ENCODE measurements at regions not wholly inside any gene's neighbourhood (a gene's known extent, or its start where the extent isn't known, plus 50 kb on each side); places are given as distances from the start of the nearest gene placed in this dataset.

GRCh38 chr22:47561766-47562165, 799.3 kb downstream of the TBC1D22A start:
- H3K4me3 ChIP-seq (ENCODE audit: low read depth, low read length): no peak overlapping the region
- no peak for DNase-seq (ENCODE audit: low read depth)

DNA sequence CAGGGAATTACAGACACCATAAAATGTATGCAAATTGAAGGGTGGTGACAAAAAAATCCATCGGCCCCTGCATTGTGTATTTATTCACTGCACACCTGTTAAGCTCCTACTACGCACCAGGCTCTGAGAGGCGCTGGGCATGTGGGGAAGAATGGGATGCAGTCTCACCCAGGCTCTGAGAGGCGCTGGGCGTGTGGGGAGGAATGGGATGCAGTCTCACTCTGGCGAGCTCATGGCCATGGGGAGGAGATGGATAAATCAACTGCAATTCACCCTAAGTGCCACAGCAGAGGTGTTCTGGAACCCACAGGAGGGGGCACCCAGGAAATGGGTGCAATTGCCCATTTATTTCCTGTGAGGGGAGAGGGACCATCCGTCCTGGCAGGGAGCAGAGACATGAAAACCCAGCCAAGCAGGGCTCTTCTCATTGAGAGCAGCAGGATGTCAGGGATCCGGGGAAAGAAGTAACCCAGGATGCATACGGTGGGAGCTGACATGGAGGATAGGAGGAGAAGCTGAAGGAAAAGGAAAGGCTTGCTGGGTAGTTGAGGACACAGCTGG, 798.7 kb downstream of the TBC1D22A start:
- DNase-seq (ENCODE audit: low read depth): no peak
- TF ChIP-seq, protein P1, sequence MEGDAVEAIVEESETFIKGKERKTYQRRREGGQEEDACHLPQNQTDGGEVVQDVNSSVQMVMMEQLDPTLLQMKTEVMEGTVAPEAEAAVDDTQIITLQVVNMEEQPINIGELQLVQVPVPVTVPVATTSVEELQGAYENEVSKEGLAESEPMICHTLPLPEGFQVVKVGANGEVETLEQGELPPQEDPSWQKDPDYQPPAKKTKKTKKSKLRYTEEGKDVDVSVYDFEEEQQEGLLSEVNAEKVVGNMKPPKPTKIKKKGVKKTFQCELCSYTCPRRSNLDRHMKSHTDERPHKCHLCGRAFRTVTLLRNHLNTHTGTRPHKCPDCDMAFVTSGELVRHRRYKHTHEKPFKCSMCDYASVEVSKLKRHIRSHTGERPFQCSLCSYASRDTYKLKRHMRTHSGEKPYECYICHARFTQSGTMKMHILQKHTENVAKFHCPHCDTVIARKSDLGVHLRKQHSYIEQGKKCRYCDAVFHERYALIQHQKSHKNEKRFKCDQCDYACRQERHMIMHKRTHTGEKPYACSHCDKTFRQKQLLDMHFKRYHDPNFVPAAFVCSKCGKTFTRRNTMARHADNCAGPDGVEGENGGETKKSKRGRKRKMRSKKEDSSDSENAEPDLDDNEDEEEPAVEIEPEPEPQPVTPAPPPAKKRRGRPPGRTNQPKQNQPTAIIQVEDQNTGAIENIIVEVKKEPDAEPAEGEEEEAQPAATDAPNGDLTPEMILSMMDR (IDR thresholded peaks at IDR 0.05; ENCODE audit: control insufficient read depth, extremely low read depth, insufficient read depth): no peak
- H3K4me3 ChIP-seq (ENCODE audit: low read depth, low read length): no peak overlapping the region

More at GRCh38 chr22:47561766-47562165, 799.3 kb downstream of the TBC1D22A start:
- TF ChIP-seq, protein P1 (IDR thresholded peaks at IDR 0.05; ENCODE audit: control insufficient read depth, extremely low read depth, insufficient read depth): no peak

- TF ChIP-seq, protein P1 (IDR thresholded peaks at IDR 0.05; ENCODE audit: control insufficient read depth, extremely low read depth, insufficient read depth): no peak
- H3K4me3 ChIP-seq (ENCODE audit: low read depth, low read length): no peak overlapping the region
- DNase-seq (ENCODE audit: low read depth): no peak
Measured at GRCh38 chr22:47558828-47559700, 796.6 kb downstream of the TBC1D22A start.

DNA sequence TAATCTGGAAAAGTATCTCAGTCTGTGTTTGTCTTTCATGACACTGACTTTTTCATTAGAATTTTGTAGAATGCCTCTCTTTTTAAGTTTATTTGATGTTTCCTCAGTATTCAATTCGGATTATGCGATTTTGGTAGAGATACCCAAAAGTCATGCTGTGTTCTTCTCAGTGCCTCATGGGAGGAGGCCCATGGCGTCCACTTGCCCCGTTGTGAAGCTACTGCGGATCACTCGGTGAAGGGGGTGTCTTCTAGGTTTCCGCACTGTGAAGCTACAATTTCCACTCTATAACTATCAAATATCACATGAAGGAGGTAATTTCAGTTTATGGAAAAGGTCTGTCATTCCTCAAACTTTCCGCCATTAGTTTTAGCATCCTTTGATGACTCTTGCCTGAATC, 794.0 kb downstream of the TBC1D22A start:
- DNase-seq (ENCODE audit: low read depth): no peak
- no peak overlapping the region for H3K4me3 ChIP-seq (ENCODE audit: low read depth, low read length)
- TF ChIP-seq, protein P1 (IDR thresholded peaks at IDR 0.05; ENCODE audit: control insufficient read depth, extremely low read depth, insufficient read depth): no peak

- TF ChIP-seq, protein P1 (IDR thresholded peaks at IDR 0.05; ENCODE audit: control insufficient read depth, extremely low read depth, insufficient read depth): no peak
- DNase-seq (ENCODE audit: low read depth): no peak
- no peak overlapping the region for H3K4me3 ChIP-seq (ENCODE audit: low read depth, low read length)
Measured at GRCh38 chr22:47553436-47553835, 791.0 kb downstream of the TBC1D22A start.

DNA sequence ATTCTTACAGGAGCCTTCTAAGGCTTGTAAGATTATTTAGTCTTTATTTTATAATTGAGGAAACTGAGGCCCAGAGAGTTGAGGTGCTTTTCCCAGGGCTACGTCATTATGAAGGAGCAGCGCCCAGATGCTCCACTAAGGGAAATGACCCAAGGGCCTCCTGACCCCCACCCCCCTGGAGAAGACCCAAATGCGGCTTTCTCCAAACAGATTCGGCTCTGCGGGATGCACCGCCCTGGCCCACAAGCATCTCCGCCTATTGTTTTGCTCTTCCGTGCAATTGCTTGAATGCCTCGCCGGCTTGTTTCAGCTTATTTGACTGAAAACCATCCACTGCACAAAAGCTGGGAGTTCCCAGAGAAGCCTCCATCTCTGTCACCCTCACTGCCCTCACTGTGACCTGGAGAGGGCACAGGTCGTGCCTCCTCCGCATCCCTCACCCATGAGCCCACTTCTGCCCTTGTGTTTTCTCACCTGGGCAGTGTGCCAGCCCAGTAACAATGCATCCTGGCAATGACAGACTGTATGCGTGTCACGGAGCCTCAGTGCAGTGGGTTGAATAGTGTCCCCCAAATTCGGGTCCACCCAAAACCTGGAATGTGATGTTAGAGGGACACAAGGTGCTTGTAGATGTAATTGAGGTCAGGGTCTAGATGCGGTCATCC, 790.2 kb downstream of the TBC1D22A start:
- H3K4me3 ChIP-seq (ENCODE audit: low read depth, low read length): no peak overlapping the region
- TF ChIP-seq, protein P1 (IDR thresholded peaks at IDR 0.05; ENCODE audit: control insufficient read depth, extremely low read depth, insufficient read depth): no peak
- no peak for DNase-seq (ENCODE audit: low read depth)
